HG03520 (cell line): ENCODE measurements at regions not wholly inside any gene's neighbourhood (a gene's known extent, or its start where the extent isn't known, plus 50 kb on each side); places are given as distances from the start of the nearest gene placed in this dataset.
A peak's percentile ranks its signal among the peaks of the same experiment; 100 is the strongest.
"Not testable (repeated sequence)": the region's sequence is repeated elsewhere in the genome, so short reads cannot be mapped to it uniquely, and the experiment has no call there.

Source experiments
- ATAC-seq: cut with Tn5 transposase; IDR thresholded peaks from one replicate; pipeline ENCODE4 v1.9.1; 2021; ENCODE audit warnings: mild to moderate bottlenecking, moderate library complexity; ENCODE audit not compliant: unreplicated experiment

GRCh38 chr1:221978631-221979334, 236.9 kb upstream of the DUSP10 start:
- ATAC-seq: not testable (repeated sequence)

- ATAC-seq: not testable (repeated sequence)
Measured at GRCh38 chr1:221973787-221974186, 231.9 kb upstream of the DUSP10 start.

GRCh38 chr1:221972276-221973235, 230.7 kb upstream of the DUSP10 start:
- no peak for ATAC-seq

GRCh38 chr1:221971035-221971434, 229.1 kb upstream of the DUSP10 start:
- ATAC-seq: not testable (repeated sequence)

GRCh38 chr1:221969298-221969858, 227.5 kb upstream of the DUSP10 start:
- not testable (repeated sequence) for ATAC-seq

- not testable (repeated sequence) for ATAC-seq
Measured at GRCh38 chr1:221967538-221967937, 225.6 kb upstream of the DUSP10 start.

- not testable (repeated sequence) for ATAC-seq
Measured at GRCh38 chr1:221966888-221967287, 225.0 kb upstream of the DUSP10 start.

- not testable (repeated sequence) for ATAC-seq
Measured at GRCh38 chr1:221965891-221966290, 224.0 kb upstream of the DUSP10 start.

- no peak for ATAC-seq
Measured at GRCh38 chr1:221965252-221965651, 223.4 kb upstream of the DUSP10 start.

- ATAC-seq: no peak
Measured at GRCh38 chr1:221963742-221964141, 221.9 kb upstream of the DUSP10 start.

- ATAC-seq: no peak
Measured at GRCh38 chr1:221962385-221962784, 220.5 kb upstream of the DUSP10 start.

GRCh38 chr1:221961532-221962292, 219.8 kb upstream of the DUSP10 start:
- peak; percentile 93 for ATAC-seq

- ATAC-seq: not testable (repeated sequence)
Measured at GRCh38 chr1:221958161-221958562, 216.3 kb upstream of the DUSP10 start.

GRCh38 chr1:221957350-221957749, 215.5 kb upstream of the DUSP10 start:
- not testable (repeated sequence) for ATAC-seq

- ATAC-seq: no peak
Measured at GRCh38 chr1:221949996-221950395, 208.1 kb upstream of the DUSP10 start.

GRCh38 chr1:221948459-221948858, 206.6 kb upstream of the DUSP10 start:
- no peak for ATAC-seq

GRCh38 chr1:221947731-221948130, 205.8 kb upstream of the DUSP10 start:
- ATAC-seq: no peak

- ATAC-seq: no peak
Measured at GRCh38 chr1:221946768-221947167, 204.9 kb upstream of the DUSP10 start.

GRCh38 chr1:221945669-221946068, 203.8 kb upstream of the DUSP10 start:
- ATAC-seq: no peak

GRCh38 chr1:221944247-221944870, 202.5 kb upstream of the DUSP10 start:
- no peak for ATAC-seq
